HG03025 (cell line): ENCODE measurements at regions not wholly inside any gene's neighbourhood (a gene's known extent, or its start where the extent isn't known, plus 50 kb on each side); places are given as distances from the start of the nearest gene placed in this dataset.

Experiments
- ATAC-seq: cut with Tn5 transposase; IDR thresholded peaks from one replicate; pipeline ENCODE4 v1.9.1; 2021; ENCODE audit warnings: mild to moderate bottlenecking, moderate library complexity; ENCODE audit not compliant: unreplicated experiment, low FRiP score

GRCh38 chr6:91387290-91388059 is 800.6 kb upstream of the MAP3K7 start:
- no peak for ATAC-seq

- no peak for ATAC-seq
These were observed 799.3 kb upstream of the MAP3K7 start for GRCh38 chr6:91386204-91386603.

GRCh38 chr6:91383207-91383606 is 796.3 kb upstream of the MAP3K7 start:
- ATAC-seq = no peak

- no peak for ATAC-seq
These were observed 789.8 kb upstream of the MAP3K7 start for GRCh38 chr6:91376686-91377085.

GRCh38 chr6:91366781-91367180 is 779.9 kb upstream of the MAP3K7 start:
- ATAC-seq = no peak

GRCh38 chr6:91358986-91359385 is 772.1 kb upstream of the MAP3K7 start:
- no peak for ATAC-seq

GRCh38 chr6:91352878-91353277 is 766.0 kb upstream of the MAP3K7 start:
- no peak for ATAC-seq

GRCh38 chr6:91352321-91352720 is 765.4 kb upstream of the MAP3K7 start:
- ATAC-seq = no peak

- no peak for ATAC-seq
These were observed 763.5 kb upstream of the MAP3K7 start for GRCh38 chr6:91350146-91350908.

- ATAC-seq = no peak
These were observed 754.6 kb upstream of the MAP3K7 start for GRCh38 chr6:91341473-91341872.

- no peak for ATAC-seq
These were observed 754.1 kb upstream of the MAP3K7 start for GRCh38 chr6:91340896-91341395.

GRCh38 chr6:91337967-91338366 is 751.1 kb upstream of the MAP3K7 start:
- ATAC-seq = no peak

- no peak for ATAC-seq
These were observed 744.0 kb upstream of the MAP3K7 start for GRCh38 chr6:91330896-91331295.

GRCh38 chr6:91328241-91328640 is 741.4 kb upstream of the MAP3K7 start:
- ATAC-seq = no peak

GRCh38 chr6:91324711-91325110 is 737.8 kb upstream of the MAP3K7 start:
- ATAC-seq = no peak

GRCh38 chr6:91317984-91318383 is 731.1 kb upstream of the MAP3K7 start:
- no peak for ATAC-seq

- no peak for ATAC-seq
These were observed 730.5 kb upstream of the MAP3K7 start for GRCh38 chr6:91317247-91317835.

GRCh38 chr6:91310178-91310577 is 723.3 kb upstream of the MAP3K7 start:
- ATAC-seq = no peak

- no peak for ATAC-seq
These were observed 718.9 kb upstream of the MAP3K7 start for GRCh38 chr6:91305755-91306154.

GRCh38 chr6:91304521-91304920 is 717.6 kb upstream of the MAP3K7 start:
- ATAC-seq = no peak

- no peak for ATAC-seq
These were observed 716.5 kb upstream of the MAP3K7 start for GRCh38 chr6:91303326-91303725.
